ENCODE measurements at regions not wholly inside any gene's neighbourhood (a gene's known extent, or its start where the extent isn't known, plus 50 kb on each side); places are given as distances from the start of the nearest gene placed in this dataset.
"Not testable (repeated sequence)": the region's sequence is repeated elsewhere in the genome, so short reads cannot be mapped to it uniquely, and the experiment has no call there.

GRCh38 chr22:22193923-22194322 lies 50.7 kb upstream of the VPREB1 start:
- no peak for DNase-seq

GRCh38 chr22:22193462-22193861 lies 51.1 kb upstream of the VPREB1 start:
- DNase-seq, result not testable (repeated sequence)

GRCh38 chr22:22193006-22193405 lies 51.6 kb upstream of the VPREB1 start:
- not testable (repeated sequence) for DNase-seq

- DNase-seq, result not testable (repeated sequence)
These were observed 54.8 kb upstream of the VPREB1 start for GRCh38 chr22:22189796-22190195.

- DNase-seq, result not testable (repeated sequence)
These were observed 56.7 kb upstream of the VPREB1 start for GRCh38 chr22:22187863-22188262.

- DNase-seq, result no peak
These were observed 57.3 kb upstream of the VPREB1 start for GRCh38 chr22:22187299-22187698.

- no peak for DNase-seq
These were observed 58.6 kb upstream of the VPREB1 start for GRCh38 chr22:22185844-22186499.

GRCh38 chr22:22185217-22185616 lies 59.4 kb upstream of the VPREB1 start:
- DNase-seq, result no peak

- no peak for DNase-seq
These were observed 60.2 kb upstream of the VPREB1 start for GRCh38 chr22:22184277-22184807.

- DNase-seq, result no peak
These were observed 61.7 kb upstream of the VPREB1 start for GRCh38 chr22:22182990-22183264.

- no peak for DNase-seq
These were observed 62.2 kb upstream of the VPREB1 start for GRCh38 chr22:22182218-22182989.

- DNase-seq, result no peak
These were observed 63.2 kb upstream of the VPREB1 start for GRCh38 chr22:22181341-22181850.

GRCh38 chr22:22180738-22181285 lies 63.8 kb upstream of the VPREB1 start:
- no peak for DNase-seq

GRCh38 chr22:22179858-22180257 lies 64.7 kb upstream of the VPREB1 start:
- DNase-seq, result no peak

GRCh38 chr22:22178992-22179391 lies 65.6 kb upstream of the VPREB1 start:
- DNase-seq, result no peak

- DNase-seq, result no peak
These were observed 66.1 kb upstream of the VPREB1 start for GRCh38 chr22:22178355-22178965.

- no peak for DNase-seq
These were observed 67.5 kb upstream of the VPREB1 start for GRCh38 chr22:22176929-22177616.

- not testable (repeated sequence) for DNase-seq
These were observed 71.5 kb upstream of the VPREB1 start for GRCh38 chr22:22172896-22173628.

GRCh38 chr22:22171357-22172218 lies 73.0 kb upstream of the VPREB1 start:
- DNase-seq, result no peak

- no peak for DNase-seq
These were observed 74.7 kb upstream of the VPREB1 start for GRCh38 chr22:22169923-22170322.
